Trophoblast cell (in vitro differentiated cells and primary cell): ENCODE measurements at regions not wholly inside any gene's neighbourhood (a gene's known extent, or its start where the extent isn't known, plus 50 kb on each side); places are given as distances from the start of the nearest gene placed in this dataset.
"Not testable (repeated sequence)": the region's sequence is repeated elsewhere in the genome, so short reads cannot be mapped to it uniquely, and the experiment has no call there.

Experiments
- DNase-seq, 2 donors: peaks; one replicate each; pipeline ENCODE4 v3.0.0-alpha.2; 2016
- H2AFZ ChIP-seq: 2 replicates; pipeline ENCODE4 v1.6.1; 2013; ENCODE audit warnings: low read length, moderate library complexity, mild to moderate bottlenecking; ENCODE audit not compliant: insufficient read depth, poor library complexity
- H2AK5ac ChIP-seq: 2 replicates; pipeline ENCODE4 v1.6.1; 2013; ENCODE audit warnings: mild to moderate bottlenecking, low read length
- H2BK120ac ChIP-seq: 2 replicates; pipeline ENCODE4 v1.6.1; 2013; ENCODE audit warnings: low read length, mild to moderate bottlenecking, moderate library complexity; ENCODE audit not compliant: insufficient read depth, poor library complexity
- H2BK12ac ChIP-seq: 2 replicates; pipeline ENCODE4 v1.6.1; 2013; ENCODE audit warnings: mild to moderate bottlenecking, low read length, moderate library complexity
- H2BK5ac ChIP-seq: 2 replicates; pipeline ENCODE4 v1.6.1; 2013; ENCODE audit warnings: low read length, low read depth, moderate library complexity, mild to moderate bottlenecking; ENCODE audit not compliant: poor library complexity
- H3K14ac ChIP-seq: 2 replicates; pipeline ENCODE4 v1.6.1; 2013; ENCODE audit warnings: mild to moderate bottlenecking, low read length
- H3K18ac ChIP-seq: 2 replicates; pipeline ENCODE4 v1.6.1; 2013; ENCODE audit warnings: mild to moderate bottlenecking, low read length
- H3K23ac ChIP-seq: 2 replicates; pipeline ENCODE4 v1.6.1; 2013; ENCODE audit warnings: low read length
- H3K27ac ChIP-seq: 2 replicates; pipeline ENCODE4 v1.5.1; 2013; ENCODE audit warnings: low read depth, mild to moderate bottlenecking, inconsistent platforms, low read length, moderate library complexity
- H3K27me3 ChIP-seq: 2 replicates; pipeline ENCODE4 v1.6.1; 2013; ENCODE audit warnings: inconsistent platforms, mild to moderate bottlenecking, low read length, moderate library complexity; ENCODE audit not compliant: insufficient read depth
- H3K36me3 ChIP-seq, 2 experiments: 1 replicate in 1 of 2; 2 replicates in 1 of 2; pipeline ENCODE4 v1.6.1; 2013; ENCODE audit warnings: low read length in 2 of 2, mild to moderate bottlenecking in 2 of 2, moderate library complexity in 1 of 2; ENCODE audit not compliant: insufficient read depth in 2 of 2, control insufficient read depth in 1 of 2
- H3K4ac ChIP-seq: 2 replicates; pipeline ENCODE4 v1.6.1; 2013; ENCODE audit warnings: low read depth, mild to moderate bottlenecking, low read length, moderate library complexity
- H3K4me1 ChIP-seq, 2 experiments: 1 replicate in 1 of 2; 2 replicates in 1 of 2; pipeline ENCODE4 v1.6.1; 2013; ENCODE audit warnings: low read length in 2 of 2, mild to moderate bottlenecking in 2 of 2, moderate library complexity in 1 of 2; ENCODE audit not compliant: insufficient read depth in 2 of 2, control insufficient read depth in 1 of 2
- H3K4me2 ChIP-seq: 2 replicates; pipeline ENCODE4 v1.6.1; 2013; ENCODE audit warnings: inconsistent platforms, mild to moderate bottlenecking, low read length, moderate library complexity
- H3K4me3 ChIP-seq: 2 replicates; pipeline ENCODE4 v1.5.1; 2013; ENCODE audit warnings: mild to moderate bottlenecking, low read depth, low read length, inconsistent platforms
- H3K79me1 ChIP-seq: one replicate; pipeline ENCODE4 v1.6.1; 2013; ENCODE audit warnings: low read length
- H3K79me2 ChIP-seq: 2 replicates; pipeline ENCODE4 v1.6.1; 2013; ENCODE audit warnings: low read length, mild to moderate bottlenecking; ENCODE audit not compliant: control insufficient read depth, insufficient read depth, poor library complexity
- H3K9ac ChIP-seq: 2 replicates; pipeline ENCODE4 v1.6.1; 2013; ENCODE audit warnings: mild to moderate bottlenecking, low read length
- H3K9me3 ChIP-seq: 2 replicates; pipeline ENCODE4 v1.6.1; 2013; ENCODE audit warnings: low read depth, mild to moderate bottlenecking, control low read depth, inconsistent platforms, low read length; ENCODE audit not compliant: insufficient read depth
- H4K12ac ChIP-seq: 2 replicates; pipeline ENCODE4 v1.6.1; 2013; ENCODE audit warnings: low read depth, mild to moderate bottlenecking, low read length, moderate library complexity
- H4K8ac ChIP-seq: 2 replicates; pipeline ENCODE4 v1.6.1; 2013; ENCODE audit warnings: low read depth, mild to moderate bottlenecking, low read length, moderate library complexity
- H4K91ac ChIP-seq: one replicate; pipeline ENCODE4 v1.6.1; 2013; ENCODE audit warnings: low read depth, mild to moderate bottlenecking, low read length, moderate library complexity
- WGBS: extraction: QIAGEN DNeasy Blood & Tissue Kit; methylation state at CpG from one replicate; pipeline ENCODE4 v1.1.7; 2013; ENCODE audit warnings: missing lambda C conversion rate; ENCODE audit not compliant: insufficient read length, insufficient coverage; ENCODE audit errors: extremely low coverage; 5-methylcytosine and 5-hydroxymethylcytosine counted together

DNA sequence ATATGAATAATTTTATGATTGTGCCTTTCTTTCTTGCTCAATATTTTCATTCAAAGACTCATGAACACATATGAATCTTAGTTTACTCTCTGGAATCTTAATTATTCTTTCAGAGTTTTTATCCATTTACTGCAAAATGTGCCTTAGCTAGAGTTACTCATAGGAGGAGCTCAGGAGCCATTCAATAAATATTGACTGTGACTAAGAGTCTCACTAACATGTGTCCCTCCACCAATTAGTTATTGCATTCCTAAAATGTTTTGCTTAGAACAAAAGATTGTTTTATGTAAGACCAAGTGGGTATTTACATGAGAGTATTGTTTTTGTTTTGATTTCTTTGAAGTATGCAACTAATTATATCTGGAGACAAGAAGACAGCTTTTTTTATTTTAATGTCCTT is 218.4 kb upstream of the MAST4 start:
- no peaks in the 10 kb centered on the region for H3K79me2 ChIP-seq
- no peak overlapping the region for H2AFZ ChIP-seq
- no peak overlapping the region for H2BK12ac ChIP-seq
- H3K27ac ChIP-seq, result no peak overlapping the region
- no peak overlapping the region for H2BK120ac ChIP-seq
- no peak overlapping the region for H3K14ac ChIP-seq
- no peak for DNase-seq
- H3K79me1 ChIP-seq, result no peaks in the 10 kb centered on the region
- no peaks in the 10 kb centered on the region for H3K27me3 ChIP-seq
- no peak overlapping the region for H3K4ac ChIP-seq
- H2BK5ac ChIP-seq, result no peak overlapping the region
- H3K36me3 ChIP-seq, result no peaks in the 10 kb centered on the region
- no peak overlapping the region for H3K4me3 ChIP-seq
- no peak overlapping the region for H2AK5ac ChIP-seq
- no peak overlapping the region for H4K8ac ChIP-seq
- no peaks in the 10 kb centered on the region for H3K9me3 ChIP-seq
- H3K18ac ChIP-seq, result no peak overlapping the region
- H4K91ac ChIP-seq, result no peak overlapping the region
- no peaks in the 10 kb centered on the region for H3K4me1 ChIP-seq
- H3K9ac ChIP-seq, result no peak overlapping the region
- no peak overlapping the region for H4K12ac ChIP-seq
- H3K23ac ChIP-seq, result no peak overlapping the region
- no peak overlapping the region for H3K4me2 ChIP-seq

DNA sequence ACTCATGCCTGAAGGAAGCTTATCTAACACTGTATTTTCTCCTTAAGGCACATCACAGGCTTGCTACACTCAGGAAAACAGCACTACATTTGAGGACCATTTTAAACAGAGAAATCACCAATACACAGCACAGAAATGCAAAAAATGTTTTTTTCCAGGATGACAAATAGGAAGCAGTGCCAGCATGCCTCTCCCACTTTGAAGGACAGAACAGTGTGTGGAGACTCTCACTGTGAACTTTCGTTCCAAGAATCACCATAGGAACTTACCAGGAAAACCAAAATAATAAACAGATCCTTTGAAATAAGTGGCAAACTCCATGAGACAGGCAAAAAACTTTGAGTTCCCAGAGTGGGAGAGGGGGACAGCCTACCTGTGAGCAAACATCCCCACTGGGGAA is 217.8 kb upstream of the MAST4 start:
- no peaks in the 10 kb centered on the region for H3K79me2 ChIP-seq
- no peaks in the 10 kb centered on the region for H3K79me1 ChIP-seq
- H2AK5ac ChIP-seq, result no peak overlapping the region
- H2BK5ac ChIP-seq, result no peak overlapping the region
- no CpG with 5 or more reads among the region's 1 CpG for WGBS
- no peak overlapping the region for H3K9ac ChIP-seq
- H3K27me3 ChIP-seq, result no peaks in the 10 kb centered on the region
- no peak overlapping the region for H2BK12ac ChIP-seq
- no peak overlapping the region for H4K8ac ChIP-seq
- H3K23ac ChIP-seq, result no peak overlapping the region
- H3K14ac ChIP-seq, result no peak overlapping the region
- no peak overlapping the region for H3K4ac ChIP-seq
- peak in 1 of 2 donors; percentile 34 for DNase-seq
- no peaks in the 10 kb centered on the region for H3K4me1 ChIP-seq
- H3K4me3 ChIP-seq, result no peak overlapping the region
- no peak overlapping the region for H2AFZ ChIP-seq
- H4K91ac ChIP-seq, result no peak overlapping the region
- H3K18ac ChIP-seq, result no peak overlapping the region
- H3K27ac ChIP-seq, result no peak overlapping the region
- no peak overlapping the region for H2BK120ac ChIP-seq
- H3K36me3 ChIP-seq, result no peaks in the 10 kb centered on the region
- H4K12ac ChIP-seq, result no peak overlapping the region
- H3K9me3 ChIP-seq, result no peaks in the 10 kb centered on the region
- no peak overlapping the region for H3K4me2 ChIP-seq

DNA sequence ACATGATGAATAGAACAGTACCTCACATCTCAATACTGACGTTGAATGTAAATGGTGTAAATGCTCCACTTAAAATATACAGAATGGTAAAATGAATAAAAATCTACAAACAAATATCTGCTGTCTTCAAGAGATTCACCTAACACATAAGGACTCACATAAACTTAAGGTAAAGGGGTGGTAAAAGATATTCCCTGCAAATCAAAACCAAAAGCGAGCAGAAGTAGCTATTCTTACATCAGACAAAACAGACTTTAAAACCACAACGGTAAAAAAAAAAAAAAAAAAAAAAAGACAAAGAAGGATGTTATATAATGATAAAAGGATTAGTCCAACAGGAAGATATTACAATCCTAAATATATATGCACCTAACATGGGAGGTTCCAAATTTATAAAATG is 214.0 kb upstream of the MAST4 start:
- H4K12ac ChIP-seq, result no peak overlapping the region
- no peak overlapping the region for H3K14ac ChIP-seq
- no peaks in the 10 kb centered on the region for H3K79me1 ChIP-seq
- H3K36me3 ChIP-seq, result no peaks in the 10 kb centered on the region
- H3K79me2 ChIP-seq, result no peaks in the 10 kb centered on the region
- no peak overlapping the region for H2AFZ ChIP-seq
- no peak overlapping the region for H2BK5ac ChIP-seq
- H4K91ac ChIP-seq, result no peak overlapping the region
- H2BK12ac ChIP-seq, result no peak overlapping the region
- H3K18ac ChIP-seq, result no peak overlapping the region
- H4K8ac ChIP-seq, result no peak overlapping the region
- no peak overlapping the region for H2BK120ac ChIP-seq
- no peaks in the 10 kb centered on the region for H3K9me3 ChIP-seq
- DNase-seq, result no peak
- H3K4me2 ChIP-seq, result no peak overlapping the region
- no peak overlapping the region for H2AK5ac ChIP-seq
- H3K9ac ChIP-seq, result no peak overlapping the region
- no peak overlapping the region for H3K27ac ChIP-seq
- WGBS, result no CpG with 5 or more reads among the region's 3 CpGs
- no peaks in the 10 kb centered on the region for H3K27me3 ChIP-seq
- H3K4me1 ChIP-seq, result no peaks in the 10 kb centered on the region
- no peak overlapping the region for H3K4me3 ChIP-seq
- no peak overlapping the region for H3K4ac ChIP-seq
- no peak overlapping the region for H3K23ac ChIP-seq

DNA sequence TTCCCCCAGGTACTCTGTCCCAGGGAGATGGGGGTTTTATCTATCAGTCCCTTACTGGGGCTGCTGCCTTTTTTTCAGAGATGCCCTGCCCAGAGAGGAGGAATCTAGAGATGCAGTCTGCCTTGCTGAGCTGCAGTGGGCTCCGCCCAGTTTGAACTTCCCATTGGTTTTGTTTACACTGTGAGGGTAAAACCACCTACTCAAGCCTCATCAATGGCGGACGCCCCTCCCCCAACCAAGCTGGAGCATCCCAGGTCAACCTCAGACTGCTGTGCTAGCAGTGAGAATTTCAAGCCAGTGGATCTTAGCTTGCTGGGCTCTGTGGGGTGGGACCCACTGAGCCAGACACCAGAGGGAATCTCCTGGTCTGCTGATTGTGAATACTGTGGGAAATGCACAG is 191.0 kb upstream of the MAST4 start:
- not testable (repeated sequence) for H2BK5ac ChIP-seq, H4K91ac ChIP-seq

More for the DNA sequence above, 191.0 kb upstream of the MAST4 start:
- H3K18ac ChIP-seq, H4K8ac ChIP-seq, H3K4me3 ChIP-seq, H3K4ac ChIP-seq, H3K36me3 ChIP-seq, H4K12ac ChIP-seq, H3K4me1 ChIP-seq, H2BK12ac ChIP-seq, H3K27me3 ChIP-seq, H2BK120ac ChIP-seq, H3K23ac ChIP-seq, H2AK5ac ChIP-seq, DNase-seq, H3K9me3 ChIP-seq, H3K79me2 ChIP-seq, H3K4me2 ChIP-seq, H3K9ac ChIP-seq, H3K79me1 ChIP-seq, H3K14ac ChIP-seq, H3K27ac ChIP-seq, H2AFZ ChIP-seq: not testable (repeated sequence)
- WGBS, result no CpG with 5 or more reads among the region's 3 CpGs
